Spinal cord (tissue), 9 donors: ENCODE measurements at regions not wholly inside any gene's neighbourhood (a gene's known extent, or its start where the extent isn't known, plus 50 kb on each side); places are given as distances from the start of the nearest gene placed in this dataset.
A peak's percentile ranks its signal among the peaks of the same experiment; 100 is the strongest.

ENCODE experiments used
- DNase-seq, 6 donors: peaks; one replicate each; pipeline versions ENCODE4 v3.0.0 to v3.0.0-alpha.2; 2013 to 2015; ENCODE audit warnings: low spot score in 6 of 6, low read depth in 4 of 6
- H3K27ac ChIP-seq: one replicate; pipeline ENCODE4 v1.5.1; 2013; ENCODE audit warnings: low read depth, low read length, control low read depth
- H3K27me3 ChIP-seq: one replicate; pipeline ENCODE4 v1.6.1; 2013; ENCODE audit warnings: low read length; ENCODE audit not compliant: control insufficient read depth, insufficient read depth
- H3K36me3 ChIP-seq: one replicate; pipeline ENCODE4 v1.6.1; 2013; ENCODE audit warnings: low read length; ENCODE audit not compliant: control insufficient read depth, insufficient read depth
- H3K4me1 ChIP-seq: one replicate; pipeline ENCODE4 v1.6.1; 2013; ENCODE audit warnings: low read length; ENCODE audit not compliant: control insufficient read depth, insufficient read depth
- H3K4me3 ChIP-seq: one replicate; pipeline ENCODE4 v1.5.1; 2013; ENCODE audit warnings: low read depth, low read length, control low read depth
- H3K9me3 ChIP-seq: one replicate; pipeline ENCODE4 v1.6.1; 2013; ENCODE audit warnings: low read length; ENCODE audit not compliant: control insufficient read depth, insufficient read depth
- WGBS: methylation state at CpG from one replicate; pipeline ENCODE4 v1.1.5; 2013; ENCODE audit warnings: missing lambda C conversion rate; ENCODE audit not compliant: insufficient coverage; 5-methylcytosine and 5-hydroxymethylcytosine counted together
- donor health status: healthy.

DNA sequence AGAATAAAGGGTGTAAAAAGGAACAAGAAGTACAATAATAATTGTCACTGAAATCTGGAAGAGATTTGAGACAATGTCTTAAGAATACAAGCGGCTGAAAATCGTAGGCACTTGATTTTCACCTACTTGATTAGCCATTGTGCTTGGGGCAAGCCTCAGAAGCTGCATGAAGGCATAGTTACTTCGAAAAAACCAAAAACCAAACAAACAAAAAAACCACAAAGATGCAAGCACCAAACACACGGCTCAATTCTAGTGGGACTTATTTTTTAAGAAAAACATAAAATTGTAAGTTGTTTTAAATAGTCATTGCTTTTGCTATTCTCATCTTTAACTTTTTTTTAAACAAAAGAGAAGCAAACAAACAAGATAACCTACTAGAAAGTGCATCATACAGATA is 235.6 kb downstream of the OGFRL1 start:
- H3K27me3 ChIP-seq: no peaks in the 10 kb centered on the region
- no peaks in the 10 kb centered on the region for H3K4me1 ChIP-seq
- no peak overlapping the region for H3K4me3 ChIP-seq
- H3K27ac ChIP-seq: no peak overlapping the region
- 63% methylated on average over 2 of the region's 4 CpGs for WGBS
- H3K36me3 ChIP-seq: no peaks in the 10 kb centered on the region
- H3K9me3 ChIP-seq: no peaks in the 10 kb centered on the region
- DNase-seq: no peak

DNA sequence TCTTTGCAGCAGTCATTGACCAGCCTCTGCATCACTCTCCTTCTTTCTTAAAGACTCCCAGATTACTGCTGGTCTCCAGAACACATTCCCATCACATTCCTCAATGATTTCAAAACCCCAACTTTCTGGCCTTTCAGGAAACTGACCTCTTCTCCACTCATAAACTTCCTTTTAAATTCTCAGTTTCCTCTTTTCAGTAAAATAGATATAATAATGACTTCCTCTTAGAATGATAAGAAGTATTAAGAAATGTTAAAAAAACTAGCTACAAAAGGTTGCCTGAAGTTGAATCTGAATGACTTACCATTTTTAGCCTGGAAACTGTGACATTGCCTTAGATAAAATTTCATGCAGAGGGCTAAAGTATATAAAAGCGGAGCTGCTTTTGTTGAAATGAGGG is 239.3 kb downstream of the OGFRL1 start:
- Histone ChIP-seq H3K4me3 (no peak overlapping the region), H3K27ac (no peak overlapping the region), H3K36me3 (no peaks in the 10 kb centered on the region), H3K9me3 (no peaks in the 10 kb centered on the region), H3K4me1 (peaks cover 3% of the 10 kb centered on the region), H3K27me3 (no peaks in the 10 kb centered on the region)
- DNase-seq: no peak
- 100% methylated on average over 1 of the region's 1 CpG for WGBS

DNA sequence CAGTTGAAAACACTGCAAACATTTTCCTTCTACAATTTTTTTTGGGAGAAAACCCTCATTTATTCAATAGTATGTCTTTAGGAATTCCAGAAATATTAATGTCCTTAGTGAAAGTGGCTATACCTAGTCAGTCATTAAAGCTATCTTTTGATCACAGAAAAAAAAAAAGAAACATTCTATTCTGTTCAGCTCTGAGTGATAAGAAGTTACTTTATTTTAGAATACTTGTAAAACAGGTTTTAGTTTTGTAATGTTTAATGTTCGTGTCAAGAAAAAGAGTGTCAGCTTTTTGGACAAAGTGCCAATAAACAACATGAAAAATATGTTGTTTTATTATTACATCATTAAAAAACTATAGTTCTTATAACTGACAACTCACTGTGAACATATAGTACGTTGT is 240.4 kb downstream of the OGFRL1 start:
- no peaks in the 10 kb centered on the region for H3K27me3 ChIP-seq
- H3K4me3 ChIP-seq: no peak overlapping the region
- DNase-seq: no peak
- no peak overlapping the region for H3K27ac ChIP-seq
- H3K36me3 ChIP-seq: no peaks in the 10 kb centered on the region
- no CpG with 5 or more reads among the region's 2 CpGs for WGBS
- H3K4me1 ChIP-seq: peaks cover 3% of the 10 kb centered on the region
- H3K9me3 ChIP-seq: no peaks in the 10 kb centered on the region

DNA sequence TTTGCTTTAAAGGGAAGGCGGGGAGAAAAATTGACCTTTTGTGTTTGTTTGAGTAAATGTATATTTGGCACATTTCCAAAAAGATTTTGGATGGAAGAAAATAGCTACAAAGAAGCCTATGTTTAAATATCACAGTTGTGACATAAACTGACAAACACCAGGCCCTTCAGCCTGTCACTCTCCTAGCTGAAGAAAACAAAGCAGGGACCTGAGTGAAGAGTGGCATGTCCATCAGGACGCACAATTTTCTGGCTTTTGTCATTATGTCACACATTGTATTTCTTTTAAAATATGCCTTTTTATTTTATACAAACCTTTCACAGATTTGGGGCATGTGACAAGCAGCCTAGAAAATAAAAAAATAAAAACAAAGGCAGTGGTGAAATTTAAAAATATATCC is 241.2 kb downstream of the OGFRL1 start:
- no peaks in the 10 kb centered on the region for H3K36me3 ChIP-seq
- H3K9me3 ChIP-seq: no peaks in the 10 kb centered on the region
- H3K27ac ChIP-seq: no peak overlapping the region
- peaks cover 3% of the 10 kb centered on the region for H3K4me1 ChIP-seq
- WGBS: 40% methylated on average over 1 of the region's 2 CpGs
- no peaks in the 10 kb centered on the region for H3K27me3 ChIP-seq
- DNase-seq: no peak
- no peak overlapping the region for H3K4me3 ChIP-seq

DNA sequence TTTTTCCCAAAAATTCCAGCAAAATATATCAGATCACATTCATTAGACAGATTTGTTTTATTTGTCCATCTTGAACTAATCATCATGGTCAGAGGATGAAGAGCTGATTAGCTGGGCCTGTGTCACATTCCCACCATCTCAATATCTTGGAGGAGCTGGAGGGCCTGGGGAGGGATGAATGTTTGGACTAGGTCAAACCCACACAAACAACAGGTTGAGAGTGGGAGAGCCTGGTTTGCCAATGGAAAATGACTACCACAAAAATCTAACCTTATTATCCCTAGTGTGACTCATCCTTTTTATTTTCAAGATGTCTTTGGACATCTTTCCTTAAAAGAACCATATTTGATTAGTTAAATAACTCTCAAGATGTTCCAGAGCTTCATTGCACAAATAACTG is 242.4 kb downstream of the OGFRL1 start:
- no peaks in the 10 kb centered on the region for H3K9me3 ChIP-seq
- H3K27ac ChIP-seq: no peak overlapping the region
- H3K4me3 ChIP-seq: no peak overlapping the region
- H3K27me3 ChIP-seq: no peaks in the 10 kb centered on the region
- H3K36me3 ChIP-seq: no peaks in the 10 kb centered on the region
- no peak for DNase-seq
- peaks cover 3% of the 10 kb centered on the region for H3K4me1 ChIP-seq

DNA sequence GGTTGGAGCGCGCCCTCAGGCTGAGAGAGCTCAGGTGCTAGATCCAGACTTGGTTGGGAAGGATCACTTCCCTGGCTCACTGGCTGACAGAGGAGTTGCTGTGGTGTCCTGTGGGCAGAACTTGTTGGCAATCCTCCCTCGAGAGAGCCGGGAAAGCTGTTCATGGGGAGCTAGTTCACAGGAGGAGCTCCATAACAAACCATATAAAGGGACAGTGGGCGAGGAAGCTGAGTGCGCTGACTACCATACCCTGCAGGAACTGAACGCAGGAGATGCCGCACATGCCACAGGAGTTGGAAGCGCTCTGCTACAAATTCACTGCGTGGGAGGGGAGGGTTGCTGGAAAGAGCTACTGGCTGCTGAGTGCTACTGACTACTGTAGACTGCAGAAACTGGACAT is 243.2 kb downstream of the OGFRL1 start:
- Histone ChIP-seq H3K27me3 (no peaks in the 10 kb centered on the region), H3K4me1 (peaks cover 3% of the 10 kb centered on the region), H3K4me3 (no peak overlapping the region), H3K36me3 (no peaks in the 10 kb centered on the region), H3K9me3 (no peaks in the 10 kb centered on the region), H3K27ac (no peak overlapping the region)
- DNase-seq: no peak
- 90% methylated on average over 7 of the region's 10 CpGs for WGBS

DNA sequence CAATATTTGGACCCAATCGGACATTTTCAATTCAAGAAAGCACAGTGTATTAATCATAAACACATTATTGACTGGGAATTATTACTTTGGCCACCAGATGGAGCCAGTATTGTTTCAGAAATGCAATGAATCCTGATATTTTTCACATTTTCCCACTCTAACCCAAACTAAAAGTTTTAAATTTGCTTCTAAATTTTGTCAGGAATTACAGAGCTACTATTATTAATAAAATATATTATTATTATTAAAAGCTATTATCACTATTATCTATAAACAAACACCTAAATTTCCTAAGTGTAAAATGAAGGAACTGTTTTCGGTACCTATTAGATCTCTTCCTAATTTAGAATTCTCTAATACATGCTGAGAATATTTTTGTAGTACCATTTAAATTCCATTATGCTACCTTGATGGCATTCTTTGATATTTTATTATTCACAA is 245.3 kb downstream of the OGFRL1 start:
- no peaks in the 10 kb centered on the region for H3K36me3 ChIP-seq
- H3K27me3 ChIP-seq: no peaks in the 10 kb centered on the region
- no peak overlapping the region for H3K4me3 ChIP-seq
- no CpG with 5 or more reads among the region's 2 CpGs for WGBS
- DNase-seq: peak in 4 of 6 donors; percentile 2 to 77 (median 38)
- peaks cover 3% of the 10 kb centered on the region for H3K4me1 ChIP-seq
- no peak overlapping the region for H3K27ac ChIP-seq
- H3K9me3 ChIP-seq: no peaks in the 10 kb centered on the region

DNA sequence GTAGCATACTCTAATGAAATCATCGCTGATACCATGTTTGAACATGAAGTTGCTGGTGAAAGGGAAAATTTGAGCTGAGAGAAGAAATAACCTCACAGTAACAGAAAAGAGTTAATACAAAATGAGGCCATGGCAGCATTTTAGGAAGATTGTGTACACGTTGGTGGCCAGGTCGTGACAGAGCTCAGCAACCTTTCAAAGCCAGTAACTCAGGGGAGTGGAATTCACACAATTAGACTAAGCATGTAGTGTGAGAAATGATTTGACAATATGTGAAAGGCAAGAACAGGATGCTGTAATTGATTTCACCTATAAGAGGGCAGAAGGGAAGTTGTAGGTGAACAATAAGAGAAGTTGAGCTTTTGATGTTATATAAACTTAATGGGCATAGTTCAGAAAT is 246.3 kb downstream of the OGFRL1 start:
- Histone ChIP-seq H3K4me3 (no peak overlapping the region), H3K27ac (no peak overlapping the region), H3K36me3 (no peaks in the 10 kb centered on the region), H3K9me3 (no peaks in the 10 kb centered on the region), H3K4me1 (peaks cover 3% of the 10 kb centered on the region), H3K27me3 (no peaks in the 10 kb centered on the region)
- 17% methylated on average over 2 of the region's 3 CpGs for WGBS
- no peak for DNase-seq

DNA sequence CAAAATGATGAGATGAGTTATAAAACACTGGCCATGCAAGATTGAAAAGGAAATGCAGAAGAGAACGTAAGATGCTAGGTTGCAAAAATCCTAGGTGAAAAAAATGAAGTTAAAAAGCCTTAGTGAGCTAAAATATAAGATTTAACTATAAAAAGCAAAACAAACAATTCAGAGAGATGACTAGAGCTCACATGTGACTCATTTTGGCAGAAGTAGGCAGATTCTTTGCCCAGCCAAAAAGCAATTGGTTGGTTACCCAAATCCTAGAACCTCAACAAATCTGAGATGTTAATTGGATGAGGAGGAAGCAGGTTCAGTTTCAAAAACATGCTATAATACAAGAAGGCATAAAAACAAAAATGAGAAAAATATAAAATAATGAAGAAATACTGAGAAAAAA is 249.1 kb downstream of the OGFRL1 start:
- H3K27ac ChIP-seq: no peak overlapping the region
- no peaks in the 10 kb centered on the region for H3K4me1 ChIP-seq
- no peaks in the 10 kb centered on the region for H3K36me3 ChIP-seq
- H3K9me3 ChIP-seq: no peaks in the 10 kb centered on the region
- no peaks in the 10 kb centered on the region for H3K27me3 ChIP-seq
- no peak for DNase-seq
- no peak overlapping the region for H3K4me3 ChIP-seq
- WGBS: no CpG with 5 or more reads among the region's 1 CpG

DNA sequence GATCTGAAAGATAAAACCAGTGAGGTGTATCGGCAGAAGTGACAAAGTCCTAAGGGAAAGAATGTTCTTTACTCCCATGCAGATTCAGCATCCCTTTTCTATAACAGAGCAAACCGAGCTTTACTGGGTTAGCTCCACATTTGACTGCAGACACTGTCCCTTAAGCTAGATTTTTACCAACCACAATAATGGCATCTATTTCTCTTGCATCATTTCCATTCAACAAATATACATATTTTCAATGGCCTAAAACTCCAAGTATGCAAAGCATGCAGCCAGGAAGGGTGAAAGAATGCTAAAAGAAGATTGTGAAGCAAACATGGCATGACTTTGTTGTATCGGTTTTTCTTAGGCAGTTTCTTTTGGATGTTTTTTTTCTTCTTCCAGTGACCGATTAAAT is 255.4 kb downstream of the OGFRL1 start:
- Histone ChIP-seq H3K27me3 (no peaks in the 10 kb centered on the region), H3K4me1 (no peaks in the 10 kb centered on the region), H3K36me3 (no peaks in the 10 kb centered on the region), H3K27ac (no peak overlapping the region), H3K4me3 (no peak overlapping the region), H3K9me3 (peaks cover 2% of the 10 kb centered on the region)
- DNase-seq: no peak
- 90% methylated on average over 1 of the region's 4 CpGs for whole genome bisulfite sequencing
